Stimulated activated CD8-positive, alpha-beta memory T cell treated with anti-CD3 and anti-CD28 coated beads, Interleukin-7, amount 100 ng/mL, for 24 hours (primary cell): ENCODE measurements at regions not wholly inside any gene's neighbourhood (a gene's known extent, or its start where the extent isn't known, plus 50 kb on each side); places are given as distances from the start of the nearest gene placed in this dataset.

Experiments
- DNase-seq: peaks from one replicate; pipeline ENCODE4 v3.0.0-alpha.2; 2020; ENCODE audit warnings: low read depth

DNA sequence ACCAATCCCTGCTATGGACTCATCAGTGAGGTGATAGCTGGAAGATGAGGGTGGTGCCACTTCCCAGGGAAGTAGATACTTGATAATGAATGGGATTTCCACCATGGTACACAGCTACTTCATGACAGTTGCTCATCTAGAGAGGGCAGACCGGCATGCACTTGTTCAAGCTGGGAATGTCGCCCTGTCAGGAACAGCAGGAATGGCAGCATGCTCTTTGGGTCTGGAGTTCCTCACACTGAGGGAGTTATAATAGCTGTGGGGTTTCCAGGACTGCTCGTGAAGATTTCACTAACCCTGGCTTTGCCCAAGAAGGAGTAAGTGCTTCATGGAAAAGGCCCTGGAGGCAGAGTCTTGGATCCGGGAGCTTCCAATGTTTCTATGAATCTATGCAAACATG lies 129.2 kb downstream of the PSMG1 start:
- no peak for DNase-seq

DNA sequence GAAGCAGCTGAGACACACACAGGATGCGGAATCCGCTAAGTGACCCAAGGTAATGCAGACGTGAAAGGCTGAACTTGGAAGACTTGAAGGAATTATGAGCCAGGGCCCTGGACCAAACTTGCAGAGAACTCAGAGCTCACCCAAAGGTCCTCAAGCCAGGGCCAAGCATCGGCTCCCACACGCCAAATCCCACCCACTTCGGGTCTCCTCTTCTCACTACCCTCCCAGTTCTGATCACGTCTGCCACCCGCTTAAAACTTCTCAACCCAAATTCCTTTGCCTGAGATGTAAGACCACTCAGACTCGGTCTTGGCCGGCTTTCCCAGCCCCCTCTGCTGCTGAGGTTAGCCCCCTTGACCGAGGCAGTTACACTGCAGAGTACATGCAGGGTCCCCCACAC lies 130.1 kb downstream of the PSMG1 start:
- no peak for DNase-seq

DNA sequence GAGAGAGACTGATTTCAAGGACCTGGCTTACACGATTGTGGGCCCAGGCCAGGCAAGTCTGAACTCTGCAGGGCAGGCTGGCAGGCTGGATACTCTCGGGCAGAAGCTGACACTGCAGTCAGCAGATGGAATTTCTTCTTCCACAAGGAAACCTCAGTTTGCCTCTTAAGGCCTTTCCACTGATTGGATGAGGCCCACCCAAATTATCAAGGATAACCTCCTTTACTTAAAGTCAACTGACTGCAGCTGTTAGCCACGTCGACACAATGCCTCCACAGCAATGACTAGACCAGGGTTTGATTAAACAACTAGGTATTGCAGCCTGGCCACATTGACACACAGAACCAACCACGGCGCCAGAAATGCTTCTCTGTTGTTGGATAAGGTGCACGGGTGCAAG lies 130.5 kb downstream of the PSMG1 start:
- no peak for DNase-seq

DNA sequence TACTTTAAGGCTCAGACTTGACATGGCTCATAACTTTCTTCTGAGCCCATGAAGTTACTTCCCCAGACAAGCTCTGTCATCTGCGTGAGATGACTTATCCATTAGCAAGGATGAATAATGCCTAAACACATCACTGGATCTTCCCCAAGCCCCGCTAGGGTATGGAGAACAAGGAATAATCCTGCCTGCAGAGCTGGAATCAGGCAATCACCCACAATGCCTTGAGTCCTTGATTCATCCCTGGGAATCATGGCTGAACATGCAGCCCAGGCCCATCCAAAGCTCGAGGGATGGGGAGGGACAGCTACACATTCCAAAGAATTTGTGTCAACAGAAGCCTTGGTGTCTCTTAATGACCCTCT lies 131.7 kb downstream of the PSMG1 start:
- no peak for DNase-seq

DNA sequence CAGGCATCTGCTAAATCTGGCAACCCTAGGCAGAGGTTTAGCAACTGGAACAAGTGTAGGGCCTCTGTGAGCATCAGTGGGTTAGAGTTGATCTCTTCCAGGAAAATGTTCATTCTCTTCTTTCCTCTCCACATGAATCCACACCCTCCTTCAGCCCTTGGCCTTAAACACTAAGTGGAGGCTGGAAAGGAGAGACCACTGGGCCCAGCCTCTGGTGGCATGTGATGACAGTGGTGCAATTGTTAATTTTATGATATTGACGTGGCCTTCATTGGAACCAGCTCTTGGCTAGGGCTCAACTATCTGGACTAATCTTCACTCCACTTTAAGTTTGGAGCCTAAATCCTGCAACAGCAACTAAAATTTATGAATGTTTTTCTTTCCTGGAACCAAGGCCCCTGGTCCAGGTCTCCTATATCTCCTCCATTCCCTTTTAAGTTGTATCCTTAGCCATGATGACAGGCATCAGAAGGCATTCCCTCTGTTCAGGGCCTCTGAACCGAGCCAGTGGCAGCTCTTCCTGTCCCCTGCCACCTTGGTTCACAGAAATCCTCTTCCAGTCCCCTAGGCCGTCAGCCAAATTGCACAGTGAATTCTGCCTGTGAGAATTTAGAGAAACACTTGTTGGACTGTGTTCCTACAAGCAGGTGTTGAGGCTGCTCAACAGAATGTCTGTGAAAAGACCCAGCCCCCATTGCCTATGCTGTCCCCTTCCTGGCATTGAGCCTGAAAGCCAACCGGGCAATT lies 132.2 kb downstream of the PSMG1 start:
- DNase-seq, result no peak

DNA sequence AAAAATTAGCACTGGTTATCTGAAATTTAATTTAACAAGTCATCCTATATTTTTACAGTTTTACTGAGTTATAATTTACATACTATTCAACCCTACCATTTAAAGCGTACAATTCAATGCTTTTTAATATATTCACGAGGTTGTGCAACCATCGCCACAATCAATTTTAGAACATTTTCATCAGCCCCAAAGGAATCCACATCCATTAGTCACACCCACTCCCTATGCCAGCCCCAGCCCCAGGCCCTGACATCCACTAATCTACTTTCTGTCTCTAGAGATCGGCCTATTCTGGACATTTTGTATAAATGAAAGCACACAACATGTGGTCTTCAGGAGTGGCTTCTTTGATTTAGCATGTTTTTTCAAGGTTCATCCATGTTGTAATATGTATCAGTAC lies 134.7 kb downstream of the PSMG1 start:
- no peak for DNase-seq

DNA sequence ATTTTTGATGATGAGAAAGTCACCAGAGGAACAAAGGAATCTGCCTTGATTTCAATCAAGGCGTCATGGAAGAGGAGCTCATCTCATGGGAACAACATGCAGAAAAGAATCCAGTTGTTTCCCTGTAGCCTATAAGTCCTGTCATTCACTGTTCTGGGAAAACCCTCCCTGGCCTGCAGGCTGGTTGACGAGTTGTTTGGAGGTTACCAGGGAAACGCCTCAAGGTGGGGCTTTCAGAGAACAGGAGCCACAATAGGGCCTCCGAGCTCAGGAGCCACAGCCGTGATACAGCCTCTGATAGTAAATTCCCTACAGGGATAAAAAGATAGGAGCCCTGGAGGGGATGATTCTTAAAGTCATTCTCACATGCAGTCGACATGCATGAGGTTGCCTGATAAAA lies 135.2 kb downstream of the PSMG1 start:
- DNase-seq, result no peak

DNA sequence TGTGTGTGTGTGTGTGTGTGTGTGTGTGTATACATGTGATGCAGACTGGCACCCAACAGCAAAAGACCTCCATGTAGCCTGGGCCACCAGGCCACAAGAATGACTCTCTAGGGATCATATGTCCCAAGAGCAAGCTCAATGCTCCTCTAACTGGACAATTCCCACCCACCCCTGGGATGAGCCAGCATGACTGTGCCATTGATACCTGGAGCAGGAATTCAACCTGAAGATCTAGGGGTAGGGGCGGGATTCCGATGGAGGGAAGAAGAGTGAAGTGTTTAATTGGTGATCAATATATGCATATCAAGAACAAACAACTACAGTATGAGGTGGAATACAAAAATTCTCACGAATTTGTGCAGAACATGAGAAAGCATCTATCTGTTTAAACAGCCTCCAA lies 136.2 kb downstream of the PSMG1 start:
- DNase-seq, result no peak

DNA sequence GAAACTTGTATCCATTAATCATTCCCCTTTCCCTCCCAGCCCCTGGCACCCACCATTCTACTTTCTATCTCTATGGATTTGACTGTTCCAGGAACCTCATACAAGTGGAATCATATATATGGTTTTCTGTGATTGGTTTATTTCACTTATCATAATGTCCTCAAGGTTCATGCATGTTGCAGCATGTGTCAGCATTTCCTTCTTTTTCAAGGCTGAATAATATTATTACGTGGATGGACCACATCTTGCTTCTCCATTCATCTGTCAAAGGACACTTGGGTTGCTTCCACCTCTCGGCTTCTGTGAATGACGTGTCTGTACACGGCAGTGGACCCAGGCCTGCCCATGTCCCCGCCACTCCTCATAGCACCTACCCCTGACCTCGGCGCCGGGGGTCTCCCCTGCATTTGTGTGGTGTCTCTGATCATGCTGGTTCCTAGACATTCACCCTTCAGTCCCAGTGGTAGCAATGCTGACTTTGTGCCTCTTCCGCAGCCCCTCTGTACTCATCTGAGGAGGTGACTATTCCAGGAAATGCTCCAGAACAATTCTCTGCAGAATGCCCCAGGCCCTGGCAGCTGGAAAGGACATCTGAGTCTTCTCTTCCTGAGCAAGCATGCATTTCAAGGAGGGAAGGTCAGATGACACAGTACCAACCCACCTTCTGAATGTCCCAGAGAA lies 136.9 kb downstream of the PSMG1 start:
- DNase-seq, result no peak

DNA sequence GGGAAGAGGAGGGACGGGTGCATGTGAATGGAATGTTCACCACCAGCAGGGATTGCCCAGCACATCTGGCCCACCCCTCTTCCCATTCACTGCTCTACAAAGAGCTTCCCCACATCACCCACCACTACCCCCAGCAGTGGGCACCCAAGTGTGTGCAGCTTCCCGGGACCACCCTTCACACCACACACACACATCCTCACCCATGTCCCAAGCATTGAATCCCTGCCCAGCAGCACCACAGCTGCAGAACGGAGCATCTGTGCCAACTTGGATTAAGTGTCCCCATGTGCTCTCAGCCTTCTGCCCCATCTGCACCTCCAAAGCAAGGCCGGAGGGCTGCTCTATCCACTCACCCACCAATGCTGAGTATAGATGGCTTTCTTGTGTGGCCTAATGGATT lies 141.4 kb downstream of the PSMG1 start:
- no peak for DNase-seq

DNA sequence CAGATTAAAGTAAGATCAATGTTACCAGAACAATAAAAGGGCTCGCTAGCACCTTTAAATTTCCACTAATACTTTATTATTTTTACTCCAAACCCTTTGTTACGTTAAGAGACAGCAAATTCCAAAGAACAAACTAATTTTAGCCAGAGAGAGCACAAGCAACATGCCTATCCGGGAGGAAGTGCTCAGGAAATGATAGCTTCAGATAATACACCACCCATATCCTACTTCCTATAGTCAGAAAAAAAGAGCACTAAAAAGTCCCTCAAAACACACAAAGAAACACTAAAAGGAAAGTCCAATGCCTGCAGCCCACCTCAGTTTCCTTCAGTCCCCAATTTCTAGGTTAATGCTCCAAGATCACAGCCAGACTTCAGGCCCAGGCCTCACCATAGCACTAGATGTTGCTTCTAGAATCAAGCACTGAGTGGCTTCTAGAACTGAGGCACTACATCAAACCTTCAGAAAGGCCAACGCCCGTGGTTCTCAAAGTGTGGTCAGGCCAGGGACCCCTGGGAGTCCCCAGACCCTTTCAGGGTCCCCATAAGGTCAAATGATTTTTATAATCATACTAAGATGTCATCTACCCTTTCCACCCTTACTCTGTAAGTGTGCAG lies 142.6 kb downstream of the PSMG1 start:
- no peak for DNase-seq

DNA sequence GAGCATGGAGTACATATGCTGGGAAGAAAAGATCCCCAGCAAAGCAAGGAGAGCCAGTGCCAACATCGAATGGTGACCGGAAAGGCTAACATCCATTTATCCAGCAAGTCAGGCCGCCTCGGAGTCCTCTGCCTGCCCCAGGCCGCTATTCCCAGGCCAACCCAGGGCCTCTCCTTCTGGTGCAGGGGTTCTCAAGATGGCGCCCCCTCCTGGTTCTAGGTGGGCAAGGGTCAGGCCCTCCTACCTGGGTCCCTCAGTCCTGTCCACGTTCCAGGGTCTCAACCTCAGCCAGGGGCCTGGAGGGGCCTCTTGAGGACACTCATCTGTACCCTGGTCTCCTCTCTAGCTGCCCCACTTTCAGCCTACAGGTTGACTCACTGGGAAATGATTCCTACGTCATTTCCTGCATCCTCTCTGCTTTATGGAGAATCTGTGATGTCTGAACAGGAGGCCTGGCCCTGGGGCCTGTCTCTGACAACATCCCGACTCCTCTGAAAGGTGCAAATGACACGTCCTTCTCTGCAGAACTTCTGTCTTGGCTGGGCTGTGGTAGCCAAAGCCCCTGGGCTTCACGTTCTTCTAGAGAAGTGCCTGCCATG lies 145.3 kb downstream of the PSMG1 start:
- DNase-seq, result no peak

DNA sequence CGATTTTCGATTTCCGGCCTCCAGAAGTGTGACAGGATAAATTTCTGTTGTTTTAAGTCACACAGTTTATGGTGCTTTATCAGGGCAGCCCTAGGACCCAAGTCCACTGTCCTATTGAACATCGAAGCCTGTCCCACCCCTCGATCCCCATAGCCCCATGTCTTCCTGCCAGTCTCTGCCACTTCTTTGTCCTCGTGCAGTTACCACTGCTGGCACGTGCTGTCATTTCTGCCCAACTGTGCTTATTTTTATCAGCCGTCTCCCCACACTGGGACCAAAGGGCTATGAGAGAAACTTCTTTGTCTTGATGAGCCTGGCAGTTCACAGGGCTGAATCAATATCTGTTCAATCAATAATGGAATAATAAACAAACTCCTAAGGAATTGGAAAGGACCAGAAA lies 146.7 kb downstream of the PSMG1 start:
- DNase-seq, result no peak

DNA sequence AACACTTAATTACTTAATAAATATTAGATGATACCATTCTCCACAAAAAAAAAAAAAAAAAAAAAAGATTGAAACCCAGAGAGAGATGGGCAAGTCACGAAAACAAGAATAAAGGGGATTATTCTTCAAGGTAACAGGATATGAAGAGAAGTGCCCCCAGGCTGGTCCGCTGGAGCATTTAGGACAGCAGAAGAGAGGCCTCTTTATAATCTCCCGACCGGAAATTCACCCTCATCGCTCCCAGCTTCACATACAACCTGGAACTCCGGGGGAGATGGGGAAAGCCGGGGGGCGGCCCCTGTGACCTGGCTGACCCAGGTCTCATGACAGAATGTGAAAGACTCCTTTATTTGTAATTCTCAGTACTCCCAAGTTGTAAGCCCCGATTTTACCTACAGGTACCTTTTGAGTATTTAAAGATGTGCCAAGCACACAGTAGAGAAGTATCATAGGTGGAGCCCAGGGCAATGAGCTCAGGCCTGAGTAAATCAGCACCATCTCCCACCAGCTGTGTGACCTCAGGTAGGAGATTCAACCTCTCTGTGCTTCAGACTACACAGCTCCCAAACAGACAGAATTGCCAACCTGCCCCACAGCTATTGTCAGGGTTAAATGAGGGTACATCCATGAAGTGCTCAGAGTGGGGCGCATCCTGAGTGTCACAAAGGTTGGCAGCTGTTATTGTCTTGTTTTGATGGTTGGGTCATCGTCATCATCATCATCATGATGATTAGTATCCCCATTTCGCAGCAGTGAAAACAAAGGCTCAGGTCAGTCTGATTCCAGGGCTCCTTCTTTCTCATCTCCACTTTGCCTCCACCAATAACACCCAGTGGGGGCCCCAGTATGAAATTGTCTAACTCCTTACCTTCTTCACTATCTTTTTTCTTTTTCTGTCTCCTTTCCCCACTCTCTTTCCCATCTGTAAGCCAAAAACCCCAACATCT lies 148.4 kb downstream of the PSMG1 start:
- no peak for DNase-seq

DNA sequence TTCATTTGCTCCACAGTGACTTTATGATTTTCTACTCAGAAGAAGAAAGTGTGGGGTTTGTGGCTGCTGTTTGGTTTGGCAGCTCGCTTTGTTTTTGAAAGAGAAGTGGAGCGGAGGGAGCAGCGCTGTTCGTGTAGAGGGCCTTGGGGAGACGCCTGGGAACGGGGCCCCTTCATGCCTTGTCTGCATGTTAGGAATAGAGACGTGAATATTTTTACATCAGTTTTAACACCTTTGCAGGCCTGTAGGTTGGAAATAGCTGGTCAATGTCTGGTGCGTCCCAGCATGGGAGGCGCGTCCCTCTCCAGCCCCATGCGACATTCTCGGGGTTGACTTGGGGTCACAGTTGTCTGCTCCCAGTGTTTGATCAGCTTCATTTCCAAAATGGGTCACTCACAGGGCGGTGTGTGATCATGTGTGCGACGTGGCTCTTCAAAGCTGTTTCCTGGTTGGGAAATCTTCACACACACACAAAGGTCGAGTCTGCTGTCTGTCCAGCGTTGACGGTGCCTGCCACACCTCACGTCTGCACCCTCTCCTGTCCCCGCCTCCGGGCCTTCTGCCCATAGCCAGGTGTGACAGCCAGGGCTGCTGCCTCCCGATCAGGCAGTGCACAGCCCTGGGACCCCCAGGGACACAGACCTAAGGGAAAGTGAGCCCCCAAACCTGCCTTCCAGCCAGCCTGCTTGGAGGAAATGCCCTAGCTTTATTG lies 149.2 kb downstream of the PSMG1 start:
- no peak for DNase-seq

DNA sequence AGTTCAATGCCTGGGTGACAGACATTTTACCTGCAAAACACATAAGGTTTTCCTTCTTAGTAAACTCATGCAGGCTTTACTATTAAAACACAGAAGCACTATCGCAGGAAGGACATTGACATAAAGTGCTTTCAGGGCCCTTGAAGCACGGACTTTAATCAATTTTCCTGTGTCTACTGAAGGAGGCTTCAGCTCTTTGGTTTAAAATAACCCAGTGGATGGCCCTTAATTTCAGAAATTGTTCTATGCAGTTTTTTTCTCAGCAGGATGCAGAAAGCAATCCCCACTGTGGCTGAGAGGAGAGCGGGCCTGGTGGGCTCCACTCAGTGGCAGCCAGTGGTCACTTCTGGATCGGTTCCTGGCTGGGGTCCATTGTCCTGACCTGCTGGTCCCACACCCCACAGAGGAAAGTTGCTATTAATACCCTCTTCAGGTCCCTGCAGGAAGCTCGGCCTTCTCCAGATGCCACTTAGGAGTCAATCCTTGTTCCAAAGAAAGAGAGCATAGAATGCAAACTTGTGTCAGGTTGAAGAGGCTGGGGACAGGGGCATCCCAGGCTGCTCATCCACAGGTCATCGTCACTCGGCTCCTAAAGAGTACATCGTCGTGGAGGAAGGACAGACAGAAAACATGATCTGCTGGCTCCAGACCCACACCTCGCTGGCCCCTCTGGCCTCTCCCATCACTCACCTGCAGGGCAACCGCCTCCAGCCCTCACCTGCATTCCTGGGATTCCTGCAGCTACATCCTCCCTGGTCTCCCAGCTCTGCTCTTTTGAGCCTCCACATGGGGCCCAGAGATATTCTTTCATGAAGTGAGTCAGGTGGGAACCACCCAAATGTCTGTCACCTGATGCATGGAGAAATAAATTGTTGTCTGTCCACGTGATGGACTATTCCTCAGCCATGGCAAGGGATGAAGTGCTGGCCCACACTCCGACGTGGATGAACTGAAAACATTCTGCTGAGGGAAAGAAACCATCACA lies 153.1 kb downstream of the PSMG1 start:
- no peak for DNase-seq

DNA sequence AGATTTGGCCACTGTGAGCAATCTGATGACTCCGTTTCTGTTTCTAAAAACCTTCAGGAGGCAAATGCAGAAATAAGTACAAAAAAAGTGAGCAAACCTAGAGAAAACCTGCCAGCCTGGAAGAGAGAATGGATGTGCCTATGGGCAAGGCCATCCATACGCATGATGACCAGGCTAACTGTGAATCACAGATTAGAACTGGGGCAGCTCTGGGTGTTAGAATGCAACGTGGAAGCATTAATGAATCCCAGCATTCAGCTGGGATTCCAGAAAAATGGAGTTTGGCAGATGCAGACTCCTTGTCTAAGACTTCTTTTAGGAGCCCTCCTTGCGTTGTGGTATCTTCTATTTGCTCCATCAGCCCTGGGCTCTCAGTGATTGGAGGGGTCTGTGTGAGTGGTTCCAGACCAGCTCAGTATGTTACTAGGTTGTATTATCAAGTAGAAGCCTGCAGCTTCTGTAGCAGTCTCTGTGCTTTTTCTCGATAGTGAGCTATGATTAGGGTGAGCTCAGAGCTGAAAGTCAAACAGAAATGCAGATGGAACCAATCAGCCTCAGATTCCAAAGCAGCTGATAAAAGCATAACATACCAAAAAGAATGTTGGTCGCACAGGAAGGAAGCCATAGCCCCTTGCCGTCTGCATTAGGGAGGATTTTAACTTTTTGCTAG lies 154.0 kb downstream of the PSMG1 start:
- DNase-seq, result no peak

DNA sequence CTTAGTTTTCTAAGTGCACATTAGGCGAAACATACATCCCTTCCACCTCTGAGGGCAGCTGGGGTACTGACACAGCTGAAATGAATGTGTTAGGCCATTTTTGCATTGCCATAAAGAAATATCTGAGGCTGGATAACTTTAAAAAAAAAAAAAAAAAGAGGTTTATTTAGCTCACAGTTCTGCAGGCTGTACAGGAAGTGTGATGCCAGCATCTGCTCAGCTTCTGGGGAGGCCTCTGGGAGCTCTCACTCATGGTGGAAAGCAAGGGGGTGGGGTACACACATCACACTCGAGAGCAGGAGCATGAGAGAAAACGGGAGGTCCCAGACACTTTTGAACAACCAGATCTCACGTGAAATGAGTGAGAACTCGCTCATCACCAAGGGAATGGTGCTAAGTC lies 158.1 kb downstream of the PSMG1 start:
- no peak for DNase-seq

DNA sequence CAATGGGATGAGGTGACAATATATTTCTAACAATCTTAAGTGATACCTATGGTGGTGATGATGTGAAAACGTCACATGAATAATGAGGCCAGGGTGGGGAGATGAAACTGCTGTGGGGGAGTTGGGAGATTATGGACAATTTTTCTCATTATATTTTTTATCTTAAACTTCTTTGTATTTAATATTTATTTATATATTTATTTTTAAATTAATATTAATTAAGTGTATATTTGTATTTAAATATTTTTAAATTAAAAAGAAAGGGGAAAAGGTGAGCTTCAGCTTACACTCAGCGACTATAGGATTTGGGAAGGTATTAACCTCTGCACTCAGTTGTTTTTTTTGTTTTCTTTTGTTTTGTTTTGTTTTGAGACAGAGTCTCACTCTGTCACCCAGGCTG lies 158.7 kb downstream of the PSMG1 start:
- DNase-seq, result no peak
